ENCODE measurements at regions not wholly inside any gene's neighbourhood (a gene's known extent, or its start where the extent isn't known, plus 50 kb on each side); places are given as distances from the start of the nearest gene placed in this dataset.

DNA sequence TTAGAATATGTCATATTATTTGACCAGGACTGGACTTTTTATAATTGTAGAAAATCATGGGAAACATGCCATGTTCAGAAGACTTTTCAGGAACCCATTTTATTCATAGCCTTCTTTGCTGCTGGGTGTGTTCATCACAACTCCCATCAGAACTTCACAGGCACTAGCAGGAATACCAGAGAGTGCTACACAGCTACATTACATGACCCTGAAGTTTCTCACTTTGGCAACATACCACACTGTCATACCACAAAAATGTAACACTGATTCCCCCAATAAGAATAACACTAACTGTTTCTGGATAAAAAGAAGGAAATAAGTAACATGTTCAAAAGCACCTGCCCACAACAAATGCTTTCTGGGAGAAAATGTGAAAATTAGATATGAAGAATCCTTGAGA is 405.4 kb downstream of the CDH2 start:
- Mint-ChIP-seq H3K27ac (no peak overlapping the region), H3K4me1 (no peaks in the 10 kb centered on the region), H3K36me3 (no peaks in the 10 kb centered on the region), H3K9me3 (peaks cover 0 to 3% (median 0%) of the 10 kb centered on the region in 7 donors), H3K27me3 (ENCODE audit: low read depth in 3 of 3) (peaks cover 0 to 1% (median 0%) of the 10 kb centered on the region in 3 donors), H3K4me3 (no peak overlapping the region)
- intact Hi-C loops (cut with micrococcal nuclease), result no loop called here
- Histone ChIP-seq H3K4me2 (replicated peaks; ENCODE audit: extremely low read depth, low read length, poor library complexity, severe bottlenecking) (no peak overlapping the region), H4K20me1 (ENCODE audit: insufficient read depth, low read length) (no peaks in the 10 kb centered on the region), H3K27ac (ENCODE audit: low read depth in 1 of 2, low read length in 2 of 2) (no peak overlapping the region), H2AFZ (ENCODE audit: insufficient read depth, low read depth, low read length, poor library complexity, severe bottlenecking) (no peak overlapping the region), H3K9ac (ENCODE audit: insufficient read depth, low read length, poor library complexity, severe bottlenecking) (no peak overlapping the region), H3K27me3 (ENCODE audit: control insufficient read depth in 2 of 2, insufficient read depth in 2 of 2, low read length in 2 of 2) (no peaks in the 10 kb centered on the region), H3K79me2 (ENCODE audit: insufficient read depth, low read length) (no peaks in the 10 kb centered on the region), H3K36me3 (replicated peaks in 1 of 2; ENCODE audit: control insufficient read depth in 1 of 2, insufficient read depth in 2 of 2, low read length in 2 of 2) (no peaks in the 10 kb centered on the region), H3K4me1 (ENCODE audit: control insufficient read depth in 1 of 2, insufficient read depth in 2 of 2, low read length in 2 of 2) (no peaks in the 10 kb centered on the region), H3K4me3 (replicated peaks in 1 of 3; ENCODE audit: low read depth in 2 of 3, low read length in 3 of 3) (no peak overlapping the region), H3K9me3 (replicated peaks in 1 of 2; ENCODE audit: control insufficient read depth in 1 of 2, insufficient read depth in 1 of 2, low read length in 2 of 2) (no peaks in the 10 kb centered on the region)
- DNase-seq, result no peak
- TF ChIP-seq, protein P1, sequence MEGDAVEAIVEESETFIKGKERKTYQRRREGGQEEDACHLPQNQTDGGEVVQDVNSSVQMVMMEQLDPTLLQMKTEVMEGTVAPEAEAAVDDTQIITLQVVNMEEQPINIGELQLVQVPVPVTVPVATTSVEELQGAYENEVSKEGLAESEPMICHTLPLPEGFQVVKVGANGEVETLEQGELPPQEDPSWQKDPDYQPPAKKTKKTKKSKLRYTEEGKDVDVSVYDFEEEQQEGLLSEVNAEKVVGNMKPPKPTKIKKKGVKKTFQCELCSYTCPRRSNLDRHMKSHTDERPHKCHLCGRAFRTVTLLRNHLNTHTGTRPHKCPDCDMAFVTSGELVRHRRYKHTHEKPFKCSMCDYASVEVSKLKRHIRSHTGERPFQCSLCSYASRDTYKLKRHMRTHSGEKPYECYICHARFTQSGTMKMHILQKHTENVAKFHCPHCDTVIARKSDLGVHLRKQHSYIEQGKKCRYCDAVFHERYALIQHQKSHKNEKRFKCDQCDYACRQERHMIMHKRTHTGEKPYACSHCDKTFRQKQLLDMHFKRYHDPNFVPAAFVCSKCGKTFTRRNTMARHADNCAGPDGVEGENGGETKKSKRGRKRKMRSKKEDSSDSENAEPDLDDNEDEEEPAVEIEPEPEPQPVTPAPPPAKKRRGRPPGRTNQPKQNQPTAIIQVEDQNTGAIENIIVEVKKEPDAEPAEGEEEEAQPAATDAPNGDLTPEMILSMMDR (IDR thresholded peaks at IDR 0.05), result no peak

DNA sequence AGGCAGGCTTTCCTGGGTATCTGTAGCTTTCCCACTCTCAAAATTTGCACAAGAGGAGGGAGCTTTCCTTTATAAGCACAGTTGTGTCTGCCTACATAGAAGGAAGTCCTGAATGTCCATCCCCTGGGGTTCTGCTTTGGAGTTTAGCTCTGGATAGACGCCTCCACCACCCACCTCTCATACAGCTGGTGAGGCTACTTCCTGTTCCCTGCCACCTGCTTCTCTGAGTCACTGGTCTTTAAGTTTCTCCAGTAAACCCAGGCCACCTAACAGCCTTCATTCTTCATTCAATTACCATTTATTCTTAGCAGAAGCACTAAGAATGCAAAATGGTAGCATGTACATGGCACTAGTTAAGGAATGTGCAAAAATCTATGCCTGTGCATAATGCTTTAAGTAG is 407.8 kb downstream of the CDH2 start:
- H4K20me1 ChIP-seq (ENCODE audit: insufficient read depth, low read length), result no peaks in the 10 kb centered on the region
- intact Hi-C loops (cut with micrococcal nuclease), result no loop called here
- peaks cover 0 to 3% (median 0%) of the 10 kb centered on the region in 7 donors for H3K9me3 Mint-ChIP-seq
- no peak overlapping the region for H2AFZ ChIP-seq (ENCODE audit: insufficient read depth, low read depth, low read length, poor library complexity, severe bottlenecking)
- H3K27me3 Mint-ChIP-seq (ENCODE audit: low read depth in 3 of 3), result no peaks in the 10 kb centered on the region
- no peak for DNase-seq
- no peak overlapping the region for H3K27ac ChIP-seq (ENCODE audit: low read depth in 1 of 2, low read length in 2 of 2)
- H3K27me3 ChIP-seq (ENCODE audit: control insufficient read depth in 2 of 2, insufficient read depth in 2 of 2, low read length in 2 of 2), result no peaks in the 10 kb centered on the region
- no peaks in the 10 kb centered on the region for H3K4me1 ChIP-seq (ENCODE audit: control insufficient read depth in 1 of 2, insufficient read depth in 2 of 2, low read length in 2 of 2)
- H3K36me3 ChIP-seq (replicated peaks in 1 of 2; ENCODE audit: control insufficient read depth in 1 of 2, insufficient read depth in 2 of 2, low read length in 2 of 2), result no peaks in the 10 kb centered on the region
- H3K4me3 ChIP-seq (replicated peaks in 1 of 3; ENCODE audit: low read depth in 2 of 3, low read length in 3 of 3), result no peak overlapping the region
- H3K4me3 Mint-ChIP-seq, result no peak overlapping the region
- H3K79me2 ChIP-seq (ENCODE audit: insufficient read depth, low read length), result no peaks in the 10 kb centered on the region
- H3K4me1 Mint-ChIP-seq, result no peaks in the 10 kb centered on the region
- H3K9ac ChIP-seq (ENCODE audit: insufficient read depth, low read length, poor library complexity, severe bottlenecking), result no peak overlapping the region
- H3K9me3 ChIP-seq (replicated peaks in 1 of 2; ENCODE audit: control insufficient read depth in 1 of 2, insufficient read depth in 1 of 2, low read length in 2 of 2), result no peaks in the 10 kb centered on the region
- WGBS (ENCODE audit: insufficient coverage), result no CpG with 5 or more reads among the region's 1 CpG
- H3K4me2 ChIP-seq (replicated peaks; ENCODE audit: extremely low read depth, low read length, poor library complexity, severe bottlenecking), result no peak overlapping the region
- H3K27ac Mint-ChIP-seq, result no peak overlapping the region
- TF ChIP-seq, protein P1 (IDR thresholded peaks at IDR 0.05), result no peak
- no peaks in the 10 kb centered on the region for H3K36me3 Mint-ChIP-seq
